Transverse colon (tissue), 4 donors: ENCODE measurements at regions not wholly inside any gene's neighbourhood (a gene's known extent, or its start where the extent isn't known, plus 50 kb on each side); places are given as distances from the start of the nearest gene placed in this dataset.

ENCODE experiments used
- DNase-seq: peaks from one replicate; pipeline ENCODE4 v3.0.0-alpha.2; 2019
- H3K27ac ChIP-seq, 4 donors: fragments of 200-600 bp; sonication (generic); 2 replicates each; pipeline ENCODE4 v1.5.1; 2016 to 2018; ENCODE audit warnings: inconsistent platforms in 4 of 4
- H3K27me3 ChIP-seq: fragments of 200-600 bp; sonication (generic); 2 replicates; pipeline ENCODE4 v1.5.1; 2017; ENCODE audit warnings: inconsistent platforms
- H3K36me3 ChIP-seq, 4 donors: fragments of 200-600 bp; sonication (generic); 2 replicates each; pipeline ENCODE4 v1.5.1; 2017 to 2019; ENCODE audit warnings: inconsistent platforms in 4 of 4
- H3K4me1 ChIP-seq, 4 donors: fragments of 200-600 bp; sonication (generic); 2 replicates each; pipeline ENCODE4 v1.5.1; 2017 to 2020; ENCODE audit warnings: inconsistent platforms in 4 of 4
- H3K4me3 ChIP-seq, 4 donors: fragments of 200-600 bp; sonication (generic); 1 replicate in 1 of 4; 2 replicates in 3 of 4; pipeline versions ENCODE4 v1.5.1 to v1.6.1; 2017 to 2019; ENCODE audit warnings: inconsistent platforms in 4 of 4
- H3K9me3 ChIP-seq, 2 donors: fragments of 200-600 bp; sonication (generic); 2 replicates each; pipeline ENCODE4 v1.5.1; 2017 to 2019; ENCODE audit warnings: inconsistent platforms in 2 of 2
- EP300 ChIP-seq: sonication (generic); formaldehyde crosslinking; IDR thresholded peaks from one replicate; pipeline ENCODE4 v1.6.1; 2017; ENCODE audit warnings: antibody characterized with exemption, low read depth
- POLR2A ChIP-seq: fragments of 450-650 bp; IDR thresholded peaks from one replicate; pipeline ENCODE4 v1.6.1; 2016; ENCODE audit warnings: antibody characterized with exemption, mild to moderate bottlenecking, moderate library complexity
- POLR2AphosphoS5 ChIP-seq, 3 donors: sonication (generic); formaldehyde crosslinking; IDR thresholded peaks; one replicate each; pipeline ENCODE4 v1.6.1; 2016; ENCODE audit warnings: antibody characterized with exemption in 3 of 3
- WGBS, 2 donors: methylation state at CpG; one replicate each; pipeline ENCODE4 v1.1.5; 2018; ENCODE audit warnings: low coverage in 1 of 2; 5-methylcytosine and 5-hydroxymethylcytosine counted together
- in situ Hi-C, 4 donors: fragments of 200-750 bp; cut with MboI; loops; one replicate each; pipeline versions ENCODE4 v1.15.0 to v1.15.1; 2017; ENCODE audit warnings: low sequenced_read_pairs in 3 of 4, low pct_ligation_motif_present in 1 of 4, low pct_unique_long_range_greater_than_20kb in 1 of 4
- intact Hi-C: fragments of 100-400 bp; cut with DNase I; formaldehyde crosslinking; loops from one replicate; pipeline ENCODE4 v1.15.1; 2023; ENCODE audit warnings: low total_unique reads
- TF ChIP-seq, protein P1 (sequence below), 5 experiments: fragments of 200-600 bp in 3 of 5; fragments of 450-650 bp in 2 of 5; sonication (generic) in 3 of 5; IDR thresholded peaks; 1 replicate in 2 of 5; 2 replicates in 3 of 5; pipeline ENCODE4 v1.5.1; 2016 to 2017; ENCODE audit warnings: antibody characterized with exemption in 5 of 5, inconsistent platforms in 3 of 5, mild to moderate bottlenecking in 2 of 5, moderate library complexity in 1 of 5

DNA sequence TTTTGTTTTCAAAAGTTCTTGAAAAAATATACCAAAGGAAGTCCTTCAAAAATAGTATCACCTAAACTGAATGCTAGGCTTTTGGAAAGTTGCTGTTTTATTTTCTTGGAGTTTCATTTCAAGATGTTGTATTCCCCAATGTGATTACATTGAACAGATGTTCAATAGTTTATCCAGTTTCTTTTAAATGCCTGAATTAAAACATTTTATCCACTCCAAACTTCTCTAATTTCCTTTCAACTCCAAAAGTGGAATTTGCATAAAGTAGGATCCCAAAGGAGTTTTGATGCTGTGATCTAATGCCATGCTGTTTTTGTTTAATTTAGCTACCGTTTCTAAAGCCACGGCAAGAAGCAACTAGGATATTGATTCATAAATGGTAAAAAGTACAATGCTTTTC, 892.5 kb upstream of the SLC10A2 start:
- in situ Hi-C loops (no loop called here), intact Hi-C loops (no loop called here)
- no peak overlapping the region for H3K4me3 ChIP-seq
- no peak for TF ChIP-seq POLR2AphosphoS5 (IDR thresholded peaks at IDR 0.05)
- no peak for TF ChIP-seq POLR2A
- TF ChIP-seq, protein P1, sequence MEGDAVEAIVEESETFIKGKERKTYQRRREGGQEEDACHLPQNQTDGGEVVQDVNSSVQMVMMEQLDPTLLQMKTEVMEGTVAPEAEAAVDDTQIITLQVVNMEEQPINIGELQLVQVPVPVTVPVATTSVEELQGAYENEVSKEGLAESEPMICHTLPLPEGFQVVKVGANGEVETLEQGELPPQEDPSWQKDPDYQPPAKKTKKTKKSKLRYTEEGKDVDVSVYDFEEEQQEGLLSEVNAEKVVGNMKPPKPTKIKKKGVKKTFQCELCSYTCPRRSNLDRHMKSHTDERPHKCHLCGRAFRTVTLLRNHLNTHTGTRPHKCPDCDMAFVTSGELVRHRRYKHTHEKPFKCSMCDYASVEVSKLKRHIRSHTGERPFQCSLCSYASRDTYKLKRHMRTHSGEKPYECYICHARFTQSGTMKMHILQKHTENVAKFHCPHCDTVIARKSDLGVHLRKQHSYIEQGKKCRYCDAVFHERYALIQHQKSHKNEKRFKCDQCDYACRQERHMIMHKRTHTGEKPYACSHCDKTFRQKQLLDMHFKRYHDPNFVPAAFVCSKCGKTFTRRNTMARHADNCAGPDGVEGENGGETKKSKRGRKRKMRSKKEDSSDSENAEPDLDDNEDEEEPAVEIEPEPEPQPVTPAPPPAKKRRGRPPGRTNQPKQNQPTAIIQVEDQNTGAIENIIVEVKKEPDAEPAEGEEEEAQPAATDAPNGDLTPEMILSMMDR (IDR thresholded peaks at IDR 0.05): no peak
- no peak for TF ChIP-seq EP300
- no peaks in the 10 kb centered on the region for H3K36me3 ChIP-seq
- H3K27ac ChIP-seq: no peak overlapping the region
- H3K9me3 ChIP-seq: no peaks in the 10 kb centered on the region
- no peak for DNase-seq
- H3K27me3 ChIP-seq: no peaks in the 10 kb centered on the region
- H3K4me1 ChIP-seq: no peaks in the 10 kb centered on the region
- WGBS, 2 donors: 71 to 76% methylated on average over 2 of the region's 2 CpGs

DNA sequence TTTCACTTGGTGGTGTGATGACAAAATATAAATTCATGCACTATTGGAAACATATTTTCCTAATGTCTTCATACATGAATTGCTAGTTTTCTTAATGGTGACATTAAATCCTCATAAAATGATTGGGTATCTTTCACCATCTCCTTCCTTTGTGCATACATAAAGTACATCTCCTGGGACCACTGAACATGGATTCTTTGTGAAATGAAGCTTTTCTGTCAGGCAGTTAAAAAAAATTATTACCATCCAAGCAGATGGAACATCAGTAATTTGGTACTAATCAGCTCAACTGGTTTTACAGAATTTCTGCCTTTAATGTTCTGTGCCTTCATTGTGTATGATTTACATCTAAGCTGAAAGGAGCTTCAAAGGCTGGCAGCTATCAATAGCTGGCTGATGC, 891.7 kb upstream of the SLC10A2 start:
- in situ Hi-C loops: no loop called here

DNA sequence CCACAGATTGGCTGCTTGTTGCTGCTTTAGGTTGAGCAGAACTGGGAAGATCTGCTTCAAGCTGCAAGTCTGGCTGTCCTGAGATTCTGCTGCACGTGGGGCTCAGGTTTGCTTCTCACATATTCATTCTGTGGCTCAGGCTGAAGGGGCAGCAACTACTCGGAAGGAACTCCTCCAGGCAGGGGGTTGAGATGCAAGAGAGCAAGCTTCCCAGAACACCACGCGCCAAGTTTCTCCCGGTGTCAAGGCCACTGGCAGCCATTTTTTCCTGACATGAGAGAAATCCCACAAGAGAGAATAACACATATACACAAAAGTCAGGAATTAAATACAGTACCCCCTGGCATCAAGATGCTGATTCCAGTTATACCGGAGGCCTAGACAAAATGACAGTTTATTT, 887.6 kb upstream of the SLC10A2 start:
- Histone ChIP-seq H3K27ac (no peak overlapping the region), H3K4me1 (no peaks in the 10 kb centered on the region), H3K27me3 (no peaks in the 10 kb centered on the region), H3K9me3 (no peaks in the 10 kb centered on the region), H3K36me3 (no peaks in the 10 kb centered on the region), H3K4me3 (no peak overlapping the region)
- no peak for DNase-seq
- 84 to 93% methylated on average over 5 to 6 of the region's 6 CpGs for WGBS, 2 donors
- in situ Hi-C loops: no loop called here
- intact Hi-C loops: no loop called here
- TF ChIP-seq POLR2A: no peak
- no peak for TF ChIP-seq EP300
- TF ChIP-seq POLR2AphosphoS5 (IDR thresholded peaks at IDR 0.05): no peak

More for the DNA sequence above, 891.7 kb upstream of the SLC10A2 start:
- Histone ChIP-seq H3K9me3 (no peaks in the 10 kb centered on the region), H3K27ac (no peak overlapping the region), H3K4me3 (no peak overlapping the region), H3K36me3 (no peaks in the 10 kb centered on the region), H3K4me1 (no peaks in the 10 kb centered on the region), H3K27me3 (no peaks in the 10 kb centered on the region)
- no peak for DNase-seq
- TF ChIP-seq POLR2A (no peak), POLR2AphosphoS5 (IDR thresholded peaks at IDR 0.05) (no peak), EP300 (no peak)
- TF ChIP-seq, protein P1 (IDR thresholded peaks at IDR 0.05): no peak
- intact Hi-C loops: no loop called here

DNA sequence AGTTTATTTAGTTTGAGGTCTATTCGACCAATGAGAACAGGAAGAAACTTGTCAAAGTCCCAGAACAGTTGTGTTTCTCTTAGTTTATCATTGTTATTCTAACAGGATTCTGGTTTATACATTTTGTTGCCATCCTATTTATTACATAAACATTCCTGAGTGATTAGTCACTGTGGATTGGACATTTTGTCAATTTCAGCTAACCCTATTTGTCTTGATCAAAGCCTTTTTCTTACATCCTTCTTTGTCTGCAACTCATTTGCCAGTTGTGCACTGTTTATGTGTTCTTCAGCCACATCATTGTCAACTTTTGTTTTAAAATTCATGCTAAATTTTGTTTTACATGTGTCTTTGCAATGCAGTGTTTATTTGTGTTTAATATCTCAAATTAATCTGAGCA, 886.0 kb upstream of the SLC10A2 start:
- intact Hi-C loops (no loop called here), in situ Hi-C loops (no loop called here)
- no peaks in the 10 kb centered on the region for H3K27me3 ChIP-seq
- TF ChIP-seq, protein P1 (IDR thresholded peaks at IDR 0.05): no peak
- no peak for TF ChIP-seq POLR2AphosphoS5 (IDR thresholded peaks at IDR 0.05)
- no peak for DNase-seq
- H3K4me3 ChIP-seq: no peak overlapping the region
- WGBS, 2 donors: 30 to 37% methylated on average over 1 of the region's 1 CpG
- H3K4me1 ChIP-seq: no peaks in the 10 kb centered on the region
- H3K9me3 ChIP-seq: no peaks in the 10 kb centered on the region
- H3K36me3 ChIP-seq: no peaks in the 10 kb centered on the region
- H3K27ac ChIP-seq: no peak overlapping the region

DNA sequence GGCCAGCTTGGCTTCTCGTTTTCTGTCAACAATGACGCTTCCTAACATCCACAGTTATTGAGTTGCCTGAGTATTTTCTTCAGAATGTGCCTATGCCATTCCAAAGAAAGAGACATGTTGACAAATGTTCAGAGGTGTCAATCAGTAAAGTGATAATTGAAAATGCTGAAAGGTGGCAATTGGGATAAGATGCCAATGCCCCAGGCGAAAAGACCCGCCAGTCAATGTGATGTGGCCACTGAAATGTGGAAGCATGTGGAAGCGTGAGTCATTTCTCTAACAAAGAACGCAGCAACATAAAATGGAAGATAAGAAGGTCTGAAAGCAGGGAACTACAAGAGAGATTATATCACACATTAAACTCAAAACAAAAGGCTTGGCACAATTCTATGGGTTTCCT, 882.2 kb upstream of the SLC10A2 start:
- Histone ChIP-seq H3K4me1 (no peaks in the 10 kb centered on the region), H3K27me3 (no peaks in the 10 kb centered on the region), H3K9me3 (no peaks in the 10 kb centered on the region), H3K4me3 (no peak overlapping the region), H3K27ac (no peak overlapping the region), H3K36me3 (no peaks in the 10 kb centered on the region)
- TF ChIP-seq POLR2AphosphoS5 (IDR thresholded peaks at IDR 0.05) (no peak), EP300 (no peak), POLR2A (no peak)
- TF ChIP-seq, protein P1 (IDR thresholded peaks at IDR 0.05): no peak
- intact Hi-C loops: no loop called here
- in situ Hi-C loops: no loop called here
- no peak for DNase-seq
- 81 to 84% methylated on average over 6 of the region's 6 CpGs for WGBS, 2 donors
